WTC11 (cell line): ENCODE measurements at regions not wholly inside any gene's neighbourhood (a gene's known extent, or its start where the extent isn't known, plus 50 kb on each side); places are given as distances from the start of the nearest gene placed in this dataset.

Experiments
- ATAC-seq: fragments of 200-7000 bp; cut with Tn5 transposase; 2 replicates; pipeline ENCODE4 v1.10.0; 2021; ENCODE audit warnings: mild to moderate bottlenecking, moderate library complexity
- CTCF ChIA-PET: fragments of 300-600 bp; sonication (Branson Sonifier 250); formaldehyde crosslinking; loops from one replicate; lab custom pipeline; 2021; ENCODE audit warnings: antibody characterized with exemption; lab: Charles Lee
- POLR2A ChIA-PET: fragments of 350-600 bp; sonication (Branson Sonifier 250); formaldehyde crosslinking; loops from one replicate; lab custom pipeline; 2021; ENCODE audit warnings: antibody characterized with exemption; lab: Charles Lee
- DNase-seq: peaks from one replicate; pipeline ENCODE4 v3.0.0; 2021; ENCODE audit warnings: low spot score
- H3K27ac Mint-ChIP-seq: 2 replicates; pipeline ENCODE4 v1.8.0; 2021; ENCODE audit warnings: mixed read lengths
- H3K27me3 Mint-ChIP-seq: 2 replicates; pipeline ENCODE4 v1.8.0; 2021; ENCODE audit warnings: low read depth, mild to moderate bottlenecking, moderate library complexity, mixed read lengths
- H3K36me3 Mint-ChIP-seq: 2 replicates; pipeline ENCODE4 v1.8.0; 2021; ENCODE audit warnings: mixed read lengths
- H3K4me1 Mint-ChIP-seq: 2 replicates; pipeline ENCODE4 v1.8.0; 2022; ENCODE audit warnings: mixed read lengths
- H3K4me3 Mint-ChIP-seq: 2 replicates; pipeline ENCODE4 v1.8.0; 2021; ENCODE audit warnings: mild to moderate bottlenecking, moderate library complexity, mixed read lengths
- H3K9me3 Mint-ChIP-seq: 2 replicates; pipeline ENCODE4 v1.8.0; 2021; ENCODE audit warnings: mixed read lengths
- ATF1 ChIP-seq: sonication (generic); formaldehyde crosslinking; IDR thresholded peaks from 2 replicates; pipeline ENCODE4 v1.8.1; 2023; ENCODE audit warnings: mild to moderate bottlenecking, moderate library complexity, missing genetic modification reagents
- ATF6 ChIP-seq: sonication (generic); formaldehyde crosslinking; IDR thresholded peaks from 2 replicates; pipeline ENCODE4 v1.8.1; 2023; ENCODE audit warnings: mild to moderate bottlenecking, missing genetic modification reagents
- EMX1 ChIP-seq: fragments of 250-450 bp; sonication (Bioruptor Pico); IDR thresholded peaks from 2 replicates; pipeline ENCODE4 v1.8.0; 2021; ENCODE audit warnings: mild to moderate bottlenecking
- ERG ChIP-seq: fragments of 250-450 bp; sonication (Bioruptor Pico); IDR thresholded peaks from 2 replicates; pipeline ENCODE4 v1.8.0; 2021; ENCODE audit warnings: mild to moderate bottlenecking
- GTF2I ChIP-seq: fragments of 250-450 bp; sonication (Bioruptor Pico); conservative IDR thresholded peaks from 2 replicates; pipeline ENCODE4 v1.4.0; 2021; ENCODE audit warnings: mild to moderate bottlenecking
- KAT7 ChIP-seq: sonication (generic); formaldehyde crosslinking; IDR thresholded peaks from 2 replicates; pipeline ENCODE4 v1.8.1; 2023; ENCODE audit warnings: missing genetic modification reagents, mild to moderate bottlenecking, borderline replicate concordance
- MYBL2 ChIP-seq: sonication (generic); formaldehyde crosslinking; IDR thresholded peaks from 2 replicates; pipeline ENCODE4 v1.8.1; 2023; ENCODE audit warnings: mild to moderate bottlenecking, moderate library complexity, missing genetic modification reagents
- NFYB ChIP-seq: sonication (generic); formaldehyde crosslinking; conservative IDR thresholded peaks from 2 replicates; pipeline ENCODE4 v1.8.0; 2022; ENCODE audit warnings: low read depth, missing genetic modification reagents
- NR3C1 ChIP-seq: sonication (generic); formaldehyde crosslinking; conservative IDR thresholded peaks from 2 replicates; pipeline ENCODE4 v1.8.1; 2023; ENCODE audit warnings: low read depth, mild to moderate bottlenecking, missing genetic modification reagents
- PREB ChIP-seq: sonication (generic); formaldehyde crosslinking; IDR thresholded peaks from 2 replicates; pipeline ENCODE4 v1.8.1; 2022; ENCODE audit warnings: mild to moderate bottlenecking, missing genetic modification reagents, moderate library complexity, borderline replicate concordance
- USF1 ChIP-seq: sonication (generic); formaldehyde crosslinking; IDR thresholded peaks from 2 replicates; pipeline ENCODE4 v1.8.0; 2022; ENCODE audit warnings: mild to moderate bottlenecking, missing genetic modification reagents
- ZNF121 ChIP-seq: sonication (generic); formaldehyde crosslinking; IDR thresholded peaks from 2 replicates; pipeline ENCODE4 v1.8.0; 2023; ENCODE audit warnings: missing genetic modification reagents
- ZNF281 ChIP-seq: sonication (generic); formaldehyde crosslinking; IDR thresholded peaks from 2 replicates; pipeline ENCODE4 v1.8.0; 2023; ENCODE audit warnings: mild to moderate bottlenecking, missing genetic modification reagents
- ZNF317 ChIP-seq: sonication (generic); formaldehyde crosslinking; IDR thresholded peaks from 2 replicates; pipeline ENCODE4 v1.8.1; 2023; ENCODE audit warnings: low read depth, mild to moderate bottlenecking, moderate library complexity, missing genetic modification reagents, borderline replicate concordance
- ZNF416 ChIP-seq: fragments of 250-450 bp; sonication (Bioruptor Pico); IDR thresholded peaks from 2 replicates; pipeline ENCODE4 v1.9.0; 2021; ENCODE audit warnings: mild to moderate bottlenecking, inconsistent platforms
- ZNF423 ChIP-seq: fragments of 250-450 bp; sonication (Bioruptor Pico); IDR thresholded peaks from 2 replicates; pipeline ENCODE4 v2.1.2; 2022; ENCODE audit warnings: mild to moderate bottlenecking, moderate library complexity

GRCh38 chr2:777546-777945 lies 100.3 kb upstream of the TMEM18 start:
- Mint-ChIP-seq H3K4me1 (peaks cover 50% of the 10 kb centered on the region), H3K4me3 (no peak overlapping the region), H3K27ac (no peak overlapping the region), H3K36me3 (0 out of 2 replicates have a peak, but pooled peaks cover 2% of the 10 kb centered on the region), H3K9me3 (peaks cover 7% of the 10 kb centered on the region), H3K27me3 (peaks cover 12% of the 10 kb centered on the region)
- CTCF ChIA-PET = interaction anchor here (1.4 kb wide), 1 partner anchor 37 kb away, joined by 3 read pairs; no protein-coding TSS in a partner anchor
- no peak for TF ChIP-seq ZNF423 (CRISPR knock-in tag)
- TF ChIP-seq KAT7 (CRISPR knock-in tag) = no peak
- TF ChIP-seq ZNF281 (CRISPR knock-in tag) = no peak
- TF ChIP-seq MYBL2 (CRISPR knock-in tag) = no peak
- TF ChIP-seq ZNF121 = no peak
- TF ChIP-seq ATF6 = no peak
- TF ChIP-seq NR3C1 (CRISPR knock-in tag) = no peak
- TF ChIP-seq NFYB (CRISPR knock-in tag) = no peak
- ATAC-seq (no peak), DNase-seq (no peak)
- POLR2A ChIA-PET = no interaction called here

- ChIA-PET CTCF (no interaction called here), POLR2A (no interaction called here)
- H3K27ac Mint-ChIP-seq = no peak overlapping the region
These were observed 99.8 kb upstream of the TMEM18 start for GRCh38 chr2:777051-777450.

GRCh38 chr2:776487-776886 lies 99.3 kb upstream of the TMEM18 start:
- ATAC-seq = no peak
- no peak for DNase-seq
- H3K9me3 Mint-ChIP-seq = peaks cover 7% of the 10 kb centered on the region
- TF ChIP-seq USF1 (CRISPR knock-in tag) (no peak), EMX1 (CRISPR knock-in tag) (no peak)
- no peak overlapping the region for H3K27ac Mint-ChIP-seq
- ChIA-PET CTCF (interaction anchor here (1.1 kb wide), 1 partner anchor 61 kb away, joined by 4 read pairs; no protein-coding TSS in a partner anchor), POLR2A (no interaction called here)
- peaks cover 50% of the 10 kb centered on the region for H3K4me1 Mint-ChIP-seq
- H3K4me3 Mint-ChIP-seq = no peak overlapping the region
- H3K36me3 Mint-ChIP-seq = no peaks in the 10 kb centered on the region
- H3K27me3 Mint-ChIP-seq = peaks cover 7% of the 10 kb centered on the region

More at GRCh38 chr2:777051-777450, 99.8 kb upstream of the TMEM18 start:
- TF ChIP-seq ATF1 (CRISPR knock-in tag) = no peak
- no peak for TF ChIP-seq ZNF416 (CRISPR knock-in tag)
- TF ChIP-seq ERG (CRISPR knock-in tag) = no peak
- TF ChIP-seq GTF2I (CRISPR knock-in tag) = no peak
- no peak for TF ChIP-seq ZNF317 (CRISPR knock-in tag)
- TF ChIP-seq PREB (CRISPR knock-in tag) = no peak
- peaks cover 12% of the 10 kb centered on the region for H3K27me3 Mint-ChIP-seq
- DNase-seq (no peak), ATAC-seq (no peak)
- peaks cover 7% of the 10 kb centered on the region for H3K9me3 Mint-ChIP-seq
- 0 out of 2 replicates have a peak, but pooled peaks cover 2% of the 10 kb centered on the region for H3K36me3 Mint-ChIP-seq
- peaks cover 50% of the 10 kb centered on the region for H3K4me1 Mint-ChIP-seq
- H3K4me3 Mint-ChIP-seq = no peak overlapping the region
